ENCODE measurements at regions not wholly inside any gene's neighbourhood (a gene's known extent, or its start where the extent isn't known, plus 50 kb on each side); places are given as distances from the start of the nearest gene placed in this dataset.

- TF ChIP-seq POLR2A (IDR thresholded peaks at IDR 0.05; ENCODE audit: extremely low read depth, insufficient read length), result no peak
- TF ChIP-seq CTCF (IDR thresholded peaks at IDR 0.05; ENCODE audit: low read depth, low read length), result no peak
- TF ChIP-seq MAX (IDR thresholded peaks at IDR 0.05; ENCODE audit: low read depth, low read length), result no peak
These were observed 414.6 kb upstream of the PRICKLE1 start for GRCh38 chr12:43004141-43004540.
